ENCODE measurements at regions not wholly inside any gene's neighbourhood (a gene's known extent, or its start where the extent isn't known, plus 50 kb on each side); places are given as distances from the start of the nearest gene placed in this dataset.
"Not testable (repeated sequence)": the region's sequence is repeated elsewhere in the genome, so short reads cannot be mapped to it uniquely, and the experiment has no call there.

DNA sequence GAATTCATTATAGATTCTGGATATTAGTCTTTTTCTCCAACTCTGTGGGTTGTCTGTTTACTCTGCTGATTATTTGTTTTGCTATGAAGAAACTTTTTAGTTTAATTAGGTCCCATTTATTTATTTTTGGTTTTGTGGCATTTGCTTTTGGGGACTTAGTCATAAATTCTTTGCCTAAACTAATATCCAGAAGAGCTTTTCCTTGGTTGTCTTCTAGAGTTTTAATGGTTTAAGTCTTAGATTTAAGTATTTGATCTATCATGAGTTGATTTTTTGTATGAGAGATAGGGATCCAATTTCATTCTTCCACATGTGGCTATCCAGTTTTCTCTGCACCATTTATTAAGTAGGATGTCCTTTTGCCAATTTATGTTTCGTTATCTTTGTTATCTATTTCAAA, 683.4 kb upstream of the FBXO33 start:
- DNase-seq (ENCODE audit: low read depth) = no peak

DNA sequence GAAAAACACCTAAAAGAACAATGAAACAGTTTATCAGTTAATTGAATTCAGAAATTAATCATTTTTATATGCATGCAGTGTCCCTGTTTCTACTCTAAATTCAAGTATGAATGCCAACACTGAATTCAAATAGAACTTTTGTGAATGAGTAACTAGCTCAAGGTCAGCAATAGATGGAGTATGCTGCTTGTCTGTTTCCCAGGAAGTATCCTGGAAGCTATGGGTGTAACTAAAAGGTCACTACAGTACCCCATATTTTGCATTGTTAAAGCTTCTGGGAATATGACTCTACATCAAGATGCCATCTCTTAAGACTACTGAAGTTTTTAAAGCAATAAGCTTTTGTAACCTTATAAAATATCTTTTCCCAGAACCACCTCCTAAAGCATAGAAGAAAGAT, 681.4 kb upstream of the FBXO33 start:
- no peak for DNase-seq (ENCODE audit: low read depth)

DNA sequence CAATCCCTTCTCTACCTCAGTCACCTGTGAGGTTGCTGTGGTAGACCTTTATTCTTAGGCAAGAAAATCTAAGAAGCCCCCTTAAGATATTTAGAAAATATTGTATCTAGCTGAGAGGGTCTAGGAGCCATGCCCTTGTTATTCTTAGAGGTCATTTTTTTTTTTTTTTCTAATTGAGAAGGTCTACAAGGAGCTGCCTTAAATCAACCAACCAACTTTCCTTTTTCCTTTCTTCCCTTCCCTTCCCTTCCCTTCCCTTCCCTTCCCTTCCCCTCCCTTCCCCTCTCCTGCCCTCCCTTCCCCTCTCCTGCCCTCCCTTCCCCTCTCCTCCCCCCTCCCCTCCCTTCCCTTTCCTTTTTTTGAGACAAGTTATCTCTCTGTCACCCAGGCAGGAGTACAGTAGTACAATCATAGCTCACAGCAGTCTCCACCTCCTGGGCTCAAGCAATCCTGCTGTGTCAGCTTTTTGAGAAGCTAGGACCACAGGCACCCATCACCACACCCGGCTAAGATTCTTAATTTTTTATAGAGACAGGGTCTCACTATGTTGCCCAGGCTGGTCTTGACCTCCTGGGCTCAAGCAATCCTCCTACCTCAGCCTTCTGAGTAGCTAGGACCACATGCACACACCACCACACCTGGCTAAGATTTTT, 668.4 kb upstream of the FBXO33 start:
- DNase-seq (ENCODE audit: low read depth) = no peak

DNA sequence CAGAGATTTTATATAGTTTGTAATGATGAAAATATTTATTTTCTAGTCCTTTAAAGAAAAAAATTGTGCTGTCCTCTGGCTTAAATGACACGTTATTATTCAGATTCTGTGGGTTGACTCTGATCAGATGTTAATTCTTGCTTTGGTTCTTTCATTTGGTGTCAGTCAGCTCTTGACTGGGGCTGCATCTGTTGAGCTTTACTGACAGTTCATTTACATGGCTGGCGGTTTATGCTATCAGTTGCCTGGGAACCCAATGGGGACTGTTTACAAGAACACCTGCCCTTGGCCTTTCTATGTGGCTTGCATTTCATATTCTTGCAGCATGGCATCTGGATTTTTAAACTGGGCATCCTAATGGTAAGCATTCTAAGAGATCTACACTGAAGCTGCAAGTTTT, 667.1 kb upstream of the FBXO33 start:
- DNase-seq (ENCODE audit: low read depth) = no peak

DNA sequence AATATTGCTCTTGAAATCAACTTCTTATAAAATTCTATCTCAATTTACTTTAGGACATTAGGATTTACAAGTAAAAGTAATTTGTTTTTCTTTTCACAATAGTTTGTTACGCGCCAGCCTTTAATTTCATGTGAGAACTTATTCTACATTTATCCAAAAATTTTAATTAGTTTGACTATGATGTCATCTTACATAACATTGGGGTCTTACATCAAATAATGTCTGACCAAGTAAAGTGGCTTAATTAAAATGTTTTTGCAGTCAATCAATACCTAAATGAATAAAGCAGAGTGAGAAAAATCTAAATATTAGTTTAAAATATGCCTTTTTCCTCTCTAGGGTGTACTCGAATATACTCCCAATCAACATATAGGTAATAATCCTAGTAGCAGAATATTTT, 666.2 kb upstream of the FBXO33 start:
- no peak for DNase-seq (ENCODE audit: low read depth)

DNA sequence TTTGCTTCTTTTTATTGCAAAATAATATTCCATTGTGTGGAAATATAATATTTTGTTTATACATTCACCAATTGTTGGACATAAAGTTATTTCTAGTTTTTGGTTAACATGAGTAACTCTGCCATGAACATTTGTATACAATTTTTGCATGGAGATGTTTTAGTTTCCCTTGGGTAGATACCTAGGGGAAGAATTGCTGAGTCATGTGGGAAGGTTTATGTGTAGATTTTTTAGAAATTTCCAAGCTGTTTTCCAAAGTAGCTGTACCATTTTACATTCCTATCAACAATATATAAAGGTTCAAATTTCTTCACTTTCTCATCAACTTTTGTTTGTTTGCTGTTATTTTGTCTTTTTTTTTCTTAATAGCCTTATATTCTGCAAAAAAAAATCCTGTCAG, 664.7 kb upstream of the FBXO33 start:
- no peak for DNase-seq (ENCODE audit: low read depth)

DNA sequence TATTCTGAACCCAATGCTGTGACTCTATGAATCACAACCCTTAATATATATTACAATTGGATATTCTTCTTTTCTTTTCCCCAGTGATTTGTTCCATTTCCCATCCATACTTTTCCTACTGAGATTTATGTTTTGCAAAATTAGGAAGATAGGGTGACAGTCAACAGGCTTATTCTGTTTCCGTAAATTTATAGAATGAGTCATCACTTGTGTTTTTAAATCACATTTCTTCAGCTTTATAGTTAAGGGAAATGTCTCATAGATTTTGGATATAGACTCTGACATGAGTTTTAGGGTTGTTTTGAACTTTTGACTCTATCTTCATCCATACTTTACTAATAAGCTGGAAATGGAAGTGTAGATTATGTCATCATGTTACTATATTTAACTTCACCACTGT, 661.6 kb upstream of the FBXO33 start:
- DNase-seq (ENCODE audit: low read depth) = no peak

DNA sequence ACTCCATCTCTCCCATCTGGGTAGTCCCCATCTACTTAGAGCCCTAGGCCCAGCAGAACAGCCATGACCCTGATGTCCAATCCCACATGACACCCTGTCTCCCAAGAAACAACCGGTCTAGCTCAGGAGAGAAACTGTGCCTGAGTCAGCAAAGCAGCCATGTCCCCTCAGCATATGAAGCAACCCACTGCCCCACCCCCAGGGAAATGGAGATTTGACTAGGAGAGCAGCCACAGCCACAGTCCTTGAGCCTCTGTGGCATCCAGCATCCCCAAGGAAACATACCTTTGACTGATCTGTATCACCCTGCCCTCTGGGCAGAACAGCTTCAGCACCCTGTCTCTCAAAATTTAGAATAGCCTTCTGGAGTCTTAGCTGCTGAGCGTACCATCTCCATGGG, 641.9 kb upstream of the FBXO33 start:
- no peak for DNase-seq (ENCODE audit: low read depth)

DNA sequence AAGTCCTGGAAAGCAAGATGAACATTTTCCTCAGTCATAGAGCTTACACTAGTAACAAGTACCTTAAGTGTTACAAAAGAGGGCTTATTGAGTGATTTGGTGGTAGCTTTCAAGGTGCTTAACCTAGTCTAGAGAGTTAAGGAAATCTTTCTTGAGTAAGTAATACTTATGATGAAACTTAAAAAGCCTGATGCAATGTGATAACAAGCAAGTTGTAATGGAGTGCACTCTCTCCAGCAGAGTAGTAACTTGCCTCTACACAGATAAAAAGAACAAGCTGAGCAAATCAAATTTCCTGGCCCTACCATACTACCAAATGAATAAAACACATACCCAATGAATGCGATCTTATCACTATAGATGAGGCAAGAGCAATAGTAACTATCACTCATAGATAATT, 639.9 kb upstream of the FBXO33 start:
- no peak for DNase-seq (ENCODE audit: low read depth)

DNA sequence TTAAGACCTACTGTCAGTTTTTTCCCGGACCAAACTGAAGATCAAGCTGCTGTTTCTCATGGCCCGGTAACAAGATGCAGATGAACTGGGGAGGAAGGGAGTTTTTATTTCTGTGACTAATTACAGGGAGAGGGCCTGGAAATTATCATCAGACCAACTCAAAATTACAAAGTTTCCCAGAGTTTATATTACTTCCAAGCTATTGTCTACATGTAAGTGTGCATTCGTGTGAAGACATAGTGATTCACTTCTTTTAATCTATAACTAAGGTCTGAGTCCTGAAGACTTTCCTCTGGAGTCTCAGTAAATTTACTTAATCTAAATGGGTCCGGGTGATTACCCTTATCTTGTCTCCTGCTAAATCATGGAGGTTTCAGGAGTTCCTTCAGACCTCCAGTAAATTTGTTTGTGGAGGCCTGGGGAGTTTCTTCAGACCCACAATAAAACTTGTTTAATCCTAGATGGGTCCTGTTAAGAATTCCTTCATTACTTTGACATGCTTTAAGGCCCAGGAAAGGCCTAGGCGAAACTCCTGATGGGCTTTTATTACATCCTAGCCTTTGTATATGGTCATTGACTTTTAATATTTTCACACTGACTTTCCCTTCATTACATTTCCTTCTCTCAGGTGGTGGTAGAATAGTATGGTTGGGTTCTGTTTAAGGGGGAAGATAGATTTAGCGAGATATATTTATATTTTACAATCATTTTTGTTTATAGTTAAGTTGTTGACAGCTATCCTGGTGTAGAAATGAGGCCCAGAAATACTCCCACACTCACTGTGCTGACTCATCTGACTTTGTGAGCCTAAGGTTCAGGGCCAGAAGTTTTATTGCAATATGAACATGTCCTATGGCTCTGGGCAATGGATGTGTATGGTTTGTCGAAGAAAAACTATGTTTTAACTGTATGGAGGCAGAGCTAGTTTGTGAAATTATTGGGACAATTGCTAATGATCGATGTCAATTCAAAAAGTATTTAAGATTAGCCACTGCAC, 627.0 kb upstream of the FBXO33 start:
- no peak for DNase-seq (ENCODE audit: low read depth)

DNA sequence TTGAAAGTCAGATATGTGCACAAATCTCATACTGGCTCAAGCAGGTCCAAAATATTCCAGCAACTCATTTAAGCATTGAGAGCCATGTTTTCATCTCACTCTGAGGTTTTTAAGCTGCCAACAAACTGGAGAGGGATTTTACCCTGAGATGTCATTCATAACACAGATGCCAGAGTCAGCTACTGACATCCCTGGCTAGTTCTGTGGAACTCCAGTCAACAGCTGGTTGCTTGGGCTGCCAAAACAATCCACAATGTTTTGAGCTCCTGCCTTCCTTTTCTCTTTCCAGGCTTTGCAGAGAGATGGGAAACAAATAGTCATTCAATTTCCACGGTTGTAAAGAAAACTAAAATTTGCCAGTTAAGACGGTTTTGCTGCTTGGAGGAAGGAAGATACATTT, 621.2 kb upstream of the FBXO33 start:
- no peak for DNase-seq (ENCODE audit: low read depth)

DNA sequence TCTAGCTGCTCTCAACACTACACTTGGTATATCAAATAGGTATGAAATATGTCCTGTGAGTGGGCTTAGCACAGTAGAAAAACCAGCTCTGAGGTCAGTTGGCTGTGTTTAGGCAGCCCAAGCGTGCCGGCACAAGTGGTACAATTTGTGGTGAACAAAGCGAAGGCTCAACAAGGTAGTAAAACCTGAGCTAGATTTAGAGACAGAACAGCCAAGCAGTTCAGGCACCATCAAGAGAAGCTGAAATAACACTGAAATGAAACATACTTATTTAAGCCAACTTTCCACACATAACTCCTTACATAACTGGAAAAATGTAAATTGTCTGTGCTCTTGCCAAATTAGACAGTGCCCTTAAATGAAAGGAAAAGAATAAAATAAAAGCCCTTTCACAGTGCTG, 596.8 kb upstream of the FBXO33 start:
- DNase-seq (ENCODE audit: low read depth) = no peak

DNA sequence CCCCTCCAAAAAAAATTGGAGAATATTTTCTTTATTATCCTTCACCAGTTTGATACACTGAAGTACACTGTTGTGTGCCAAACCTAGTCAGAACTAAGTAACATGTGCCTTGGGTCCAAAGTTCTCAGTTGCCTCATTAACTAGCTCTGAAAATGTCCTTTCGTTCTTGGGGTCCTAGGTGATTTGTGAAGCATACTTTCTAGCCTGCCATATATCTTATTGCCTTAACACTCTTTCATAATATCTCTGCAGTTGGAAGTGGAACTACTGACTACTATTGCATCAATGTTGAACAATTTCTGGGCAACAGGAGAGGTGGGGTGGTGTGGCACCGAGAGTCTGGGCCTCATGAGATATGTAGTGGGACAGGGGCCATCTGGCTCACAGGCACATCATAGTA, 592.9 kb upstream of the FBXO33 start:
- no peak for DNase-seq (ENCODE audit: low read depth)

DNA sequence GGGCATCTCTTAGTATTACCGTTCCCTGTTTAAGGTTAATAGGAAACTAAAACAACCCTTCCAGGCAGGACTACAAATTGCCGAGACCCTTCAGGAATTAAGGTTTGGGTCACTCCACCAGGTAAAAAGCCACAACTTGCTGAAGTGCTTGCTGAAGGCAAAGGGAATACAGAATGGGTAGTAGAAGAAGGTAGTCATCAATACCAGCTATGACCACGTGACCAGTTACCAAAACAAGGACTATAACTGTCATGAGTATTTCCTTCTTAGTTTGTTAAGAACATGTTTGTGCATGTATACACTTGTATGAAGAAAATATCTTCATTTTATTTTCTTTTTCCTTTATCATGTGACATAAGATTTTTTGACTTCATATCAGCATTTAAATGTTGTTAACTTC, 578.7 kb upstream of the FBXO33 start:
- no peak for DNase-seq (ENCODE audit: low read depth)

DNA sequence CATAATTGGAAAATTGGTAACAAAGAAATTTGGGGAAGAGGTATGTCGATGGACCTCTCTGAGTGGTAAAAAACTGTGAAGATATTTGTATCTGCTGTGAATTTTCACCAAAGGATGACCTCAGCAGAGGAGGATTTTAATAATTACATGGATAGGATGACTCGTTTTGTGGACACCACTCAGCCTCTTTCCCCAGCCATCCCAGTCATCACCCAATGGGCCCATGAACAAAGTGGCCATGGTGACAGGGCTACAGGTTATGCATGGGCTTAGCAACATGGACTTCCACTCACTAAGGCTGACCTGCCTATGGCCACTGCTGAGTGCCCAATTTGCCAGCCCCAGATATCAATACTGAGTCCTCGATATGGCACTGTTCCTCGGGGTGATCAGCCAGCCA, 577.5 kb upstream of the FBXO33 start:
- no peak for DNase-seq (ENCODE audit: low read depth)

DNA sequence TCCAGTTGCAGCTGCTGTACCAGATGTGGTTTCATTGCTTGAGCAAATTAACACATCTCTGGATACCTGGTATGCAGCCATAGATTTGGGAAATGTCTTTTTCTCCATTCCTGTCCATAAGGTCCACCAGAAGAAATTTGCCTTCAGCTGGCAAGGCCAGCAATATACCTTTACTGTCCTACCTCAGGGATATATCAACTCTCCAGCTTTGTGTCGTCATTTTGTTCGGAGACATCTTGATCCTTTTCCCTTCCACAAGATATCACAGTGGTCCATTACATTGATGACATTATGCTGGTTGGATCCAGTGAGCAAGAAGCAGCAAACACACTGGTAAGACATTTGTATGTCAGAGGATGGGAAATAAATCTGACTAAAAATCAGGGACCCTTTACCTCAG, 576.1 kb upstream of the FBXO33 start:
- not testable (repeated sequence) for DNase-seq (ENCODE audit: low read depth)

DNA sequence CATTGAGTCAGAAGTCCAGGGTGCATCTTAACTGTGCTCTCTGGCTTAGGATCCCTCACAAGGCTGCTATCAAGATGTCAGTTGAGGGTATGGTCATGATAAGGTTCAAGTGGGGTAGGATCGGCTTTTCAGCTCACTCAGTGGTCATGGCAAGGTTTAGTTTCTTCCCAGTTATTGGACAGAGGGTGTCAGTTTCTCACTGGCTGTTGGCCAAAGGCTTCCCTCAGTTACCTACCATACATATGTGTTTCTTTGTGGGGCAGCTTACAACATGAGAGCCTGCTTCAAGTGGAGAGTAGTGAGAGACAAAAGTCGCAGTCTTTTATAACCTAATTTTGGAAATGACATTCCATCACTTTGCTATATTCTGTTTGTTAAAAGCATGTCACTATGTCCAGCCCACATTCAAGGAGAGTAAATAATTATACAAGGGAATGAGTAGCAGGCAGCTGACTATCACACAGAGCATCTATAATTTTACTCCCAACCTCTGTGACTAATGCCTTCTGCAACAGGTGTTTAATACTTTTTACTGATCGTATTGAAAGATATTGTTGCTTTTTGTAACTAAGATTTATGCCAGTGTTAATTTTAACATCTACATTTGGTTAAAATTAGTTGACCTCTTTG, 572.8 kb upstream of the FBXO33 start:
- DNase-seq (ENCODE audit: low read depth) = no peak

DNA sequence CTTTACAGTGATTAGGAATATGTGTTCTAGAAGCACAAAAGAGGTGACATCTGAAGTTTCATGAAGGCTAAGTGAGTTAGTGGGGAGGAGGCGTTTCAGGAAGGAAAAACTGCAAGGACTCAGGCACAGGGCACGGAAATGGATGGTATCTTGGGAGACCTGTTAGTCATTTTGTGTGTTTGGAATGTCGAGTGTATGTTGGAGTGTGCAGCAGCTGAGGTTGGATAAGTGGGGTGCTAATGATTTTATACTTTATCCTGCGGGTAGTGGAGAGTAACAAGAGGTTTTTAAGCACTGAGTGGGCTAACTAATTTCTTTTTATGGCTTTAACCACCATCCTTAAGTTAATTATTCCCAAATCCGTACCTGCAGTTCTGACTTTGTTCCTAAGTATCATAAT, 571.5 kb upstream of the FBXO33 start:
- no peak for DNase-seq (ENCODE audit: low read depth)

DNA sequence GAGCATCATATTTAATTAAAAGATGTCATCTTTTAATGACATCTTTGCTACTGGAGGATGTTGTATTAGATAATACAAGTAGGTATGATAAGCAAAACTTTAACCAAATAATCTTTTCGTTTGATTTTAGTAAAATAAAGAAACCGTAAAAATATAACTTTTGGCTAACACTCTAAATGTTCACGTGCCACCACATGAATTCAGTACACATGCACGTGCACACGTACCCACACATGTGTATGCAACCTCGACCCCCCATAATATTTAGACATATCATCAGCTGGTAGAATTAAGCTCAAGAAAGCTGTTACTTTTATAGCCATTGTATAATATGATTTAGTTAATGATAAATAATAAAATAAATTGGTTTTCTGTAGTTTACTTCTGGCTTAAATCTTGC, 566.6 kb upstream of the FBXO33 start:
- DNase-seq (ENCODE audit: low read depth) = no peak

DNA sequence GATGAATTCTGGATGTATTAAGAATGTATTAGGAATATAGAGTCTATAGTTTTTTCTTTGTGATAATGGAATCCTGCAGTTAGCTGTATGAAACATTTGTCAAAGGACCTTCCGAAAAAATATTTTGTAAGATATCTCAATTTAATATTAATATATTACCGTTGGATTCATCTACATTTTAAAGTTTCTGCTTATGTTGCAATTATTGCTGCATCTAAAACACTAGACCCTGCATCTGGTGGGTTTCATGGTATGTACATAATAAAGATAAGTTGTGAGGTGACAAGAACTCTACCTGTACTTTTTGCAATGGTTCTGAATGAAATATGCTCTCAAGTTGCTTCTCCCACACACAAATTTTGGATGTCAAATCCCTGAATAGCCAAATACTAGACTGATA, 565.9 kb upstream of the FBXO33 start:
- DNase-seq (ENCODE audit: low read depth) = no peak

DNA sequence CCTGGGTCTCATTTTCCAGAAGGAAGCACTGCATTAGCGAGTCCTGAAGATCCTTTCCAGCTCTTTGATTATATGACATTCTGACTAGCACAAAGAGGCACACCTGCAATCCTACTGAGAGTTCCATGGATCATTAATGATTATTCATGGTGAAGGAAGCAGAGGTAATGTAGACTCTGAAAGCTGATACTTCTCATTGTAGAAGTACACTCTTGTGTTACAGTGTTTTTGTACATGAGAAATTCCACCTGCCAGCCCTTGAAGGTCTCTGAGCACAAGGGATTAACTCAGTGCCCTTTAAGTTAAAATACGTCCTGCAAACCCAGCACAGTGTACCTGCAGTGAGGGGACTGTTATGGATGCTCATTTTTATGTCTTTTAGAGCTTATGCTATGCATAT, 558.8 kb upstream of the FBXO33 start:
- DNase-seq (ENCODE audit: low read depth) = no peak

DNA sequence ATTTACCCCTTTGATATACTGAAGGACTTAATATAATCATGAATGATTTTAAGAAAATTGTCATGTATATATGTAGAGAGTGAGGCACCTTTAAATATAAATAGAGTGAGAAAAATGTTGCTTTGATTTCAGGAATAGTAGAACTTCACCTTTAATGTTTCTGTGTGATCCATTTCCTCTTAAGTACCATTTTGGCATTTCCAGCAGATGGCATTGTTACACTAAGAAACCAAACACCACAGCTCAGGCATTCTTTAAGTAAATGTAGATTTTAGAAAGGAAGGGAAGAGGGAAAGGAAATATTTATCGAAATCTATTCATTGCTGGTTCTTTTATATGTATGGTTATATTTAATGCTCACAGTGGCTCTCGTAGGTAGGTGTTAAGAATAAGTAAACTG, 556.7 kb upstream of the FBXO33 start:
- no peak for DNase-seq (ENCODE audit: low read depth)

DNA sequence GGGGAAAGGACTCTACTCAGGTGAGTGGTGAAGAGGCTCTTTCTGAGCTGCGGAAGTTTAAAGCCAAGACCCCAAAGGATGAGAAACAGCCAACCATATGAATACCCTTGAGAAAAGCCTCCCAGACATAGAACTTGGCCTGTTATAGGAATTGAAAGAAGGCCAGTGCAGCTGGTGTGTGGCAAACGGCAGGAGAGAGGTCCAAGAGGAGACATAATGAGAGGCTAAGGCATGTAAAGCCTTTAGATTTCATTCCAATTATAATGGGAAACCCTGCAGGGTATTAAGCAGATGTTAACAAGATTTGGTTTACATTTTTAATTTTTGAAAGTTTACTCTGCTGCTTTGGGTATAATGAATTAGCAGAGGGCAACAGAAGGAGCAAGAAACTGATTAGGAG, 552.1 kb upstream of the FBXO33 start:
- DNase-seq (ENCODE audit: low read depth) = no peak

All from HS-5 (cell line).